DLD1 (cell line): ENCODE measurements at regions not wholly inside any gene's neighbourhood (a gene's known extent, or its start where the extent isn't known, plus 50 kb on each side); places are given as distances from the start of the nearest gene placed in this dataset.

Experiments used
- in situ Hi-C: cut with HindIII; loops from 2 replicates; pipeline ENCODE4 v1.10.0; 2017; ENCODE audit warnings: low sequenced_read_pairs

DNA sequence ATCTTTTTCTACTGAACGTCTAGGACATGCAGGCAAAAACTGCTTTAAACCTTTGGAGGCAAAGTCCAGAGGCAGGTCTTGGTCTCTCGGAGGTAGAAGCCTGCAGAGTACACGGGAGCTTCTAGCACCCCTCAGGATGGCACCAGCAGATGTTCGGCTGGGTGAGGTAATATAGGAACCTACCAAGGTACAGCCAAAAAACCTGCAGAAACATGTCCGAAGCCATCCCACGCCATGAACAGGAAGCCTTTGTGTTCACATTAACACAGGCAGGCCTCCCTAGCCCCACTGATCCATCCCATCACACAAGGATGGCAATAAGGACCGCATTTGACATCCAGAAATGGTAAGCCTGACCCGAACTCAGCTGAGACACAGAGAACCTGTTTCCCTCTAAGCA lies 157.9 kb upstream of the HES1 start:
- in situ Hi-C loops, result no loop called here

DNA sequence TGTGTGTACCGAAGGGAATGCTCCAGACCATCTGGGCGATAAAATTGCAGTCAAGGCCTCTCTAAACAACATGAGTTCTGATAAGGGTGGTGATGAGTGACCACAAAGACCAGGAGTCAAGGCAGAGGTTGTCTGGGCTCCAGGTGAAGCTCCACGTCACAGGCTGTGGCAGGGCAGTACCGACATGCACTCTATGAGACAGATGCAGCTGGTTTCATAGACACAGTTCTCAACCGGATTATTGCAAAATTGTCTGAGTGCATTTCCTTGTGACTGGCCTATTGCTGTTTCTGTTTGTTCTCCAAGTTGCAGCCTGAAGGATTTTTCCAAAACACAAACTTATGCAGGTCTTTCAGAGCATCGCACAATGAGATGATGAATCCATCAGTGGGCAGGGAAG lies 157.5 kb upstream of the HES1 start:
- in situ Hi-C loops, result no loop called here

DNA sequence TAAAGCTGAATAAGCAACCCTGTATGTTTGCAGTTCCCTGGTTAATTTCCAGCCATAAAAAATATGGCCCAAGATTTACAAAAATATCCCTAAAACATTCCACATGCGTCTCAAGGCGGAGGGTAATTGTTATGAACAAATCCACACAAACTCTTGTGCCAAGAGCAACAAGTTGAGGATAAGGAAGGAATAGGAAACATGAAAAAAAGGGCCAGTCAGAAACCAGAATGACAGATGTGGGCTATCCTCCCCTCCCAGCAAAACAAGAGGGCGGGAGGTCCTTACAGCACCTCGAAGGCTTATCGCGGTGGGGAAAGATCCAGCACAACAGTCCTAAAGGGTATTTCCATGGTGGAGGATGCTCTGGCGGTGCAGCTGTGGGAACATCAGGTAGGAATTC lies 155.6 kb upstream of the HES1 start:
- in situ Hi-C loops, result no loop called here

DNA sequence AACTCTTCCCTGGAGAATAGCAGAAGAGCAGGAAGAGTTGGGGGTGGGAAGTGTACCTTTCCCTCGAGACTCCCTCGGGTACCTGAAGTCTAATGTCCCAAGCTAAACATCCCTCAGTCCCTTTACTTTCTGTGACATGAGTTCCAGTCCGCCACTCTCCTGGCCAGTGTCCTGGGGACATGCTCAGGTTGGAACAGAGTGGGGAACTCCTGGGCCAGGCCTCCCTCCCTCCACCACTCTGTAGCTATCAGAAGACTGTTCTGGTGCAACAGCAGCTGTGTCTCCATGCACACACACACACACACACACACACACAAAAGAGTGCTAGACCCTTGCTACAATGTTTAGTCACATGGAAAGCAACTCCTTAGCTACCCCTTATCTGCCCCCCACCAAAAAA lies 155.0 kb upstream of the HES1 start:
- in situ Hi-C loops, result no loop called here

DNA sequence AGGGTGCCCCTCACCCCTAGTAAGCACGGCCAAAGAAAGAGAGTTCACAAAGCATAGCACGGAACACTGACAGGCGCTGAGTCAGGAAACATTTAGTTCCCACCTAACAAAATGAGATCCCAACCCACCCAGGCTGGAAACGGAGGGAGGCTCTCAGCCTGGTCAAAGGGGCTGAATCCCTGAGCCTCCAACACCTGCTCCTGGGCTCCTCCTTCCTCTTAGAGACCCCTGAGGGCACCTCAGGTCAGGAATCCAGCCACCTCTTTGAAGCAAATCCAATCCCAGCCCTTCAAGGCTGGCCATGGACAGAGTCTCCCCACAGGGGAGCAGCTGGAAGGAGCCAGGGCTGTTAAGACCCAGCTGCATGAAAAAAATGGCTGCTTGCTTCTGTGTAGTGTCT lies 154.4 kb upstream of the HES1 start:
- in situ Hi-C loops, result no loop called here

DNA sequence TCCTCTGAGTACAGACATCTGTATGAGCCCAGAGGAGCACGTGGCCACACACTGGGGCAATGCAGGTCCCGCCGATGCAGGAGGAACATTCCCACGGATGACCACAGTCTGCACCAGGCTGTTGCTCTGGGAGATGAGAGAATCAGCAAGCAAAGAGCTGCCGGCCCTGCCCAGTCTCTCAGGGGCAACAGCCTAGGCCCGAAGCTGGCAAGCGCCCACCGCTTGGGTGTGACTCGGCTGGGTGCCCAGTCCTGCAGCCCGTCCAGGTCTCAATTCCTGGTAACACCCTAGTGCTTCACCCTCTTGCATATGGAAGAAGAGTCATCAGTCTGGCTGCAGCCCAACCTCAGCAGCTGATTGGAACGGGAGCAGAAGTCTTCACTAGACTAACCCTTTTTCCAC lies 153.7 kb upstream of the HES1 start:
- in situ Hi-C loops, result no loop called here

DNA sequence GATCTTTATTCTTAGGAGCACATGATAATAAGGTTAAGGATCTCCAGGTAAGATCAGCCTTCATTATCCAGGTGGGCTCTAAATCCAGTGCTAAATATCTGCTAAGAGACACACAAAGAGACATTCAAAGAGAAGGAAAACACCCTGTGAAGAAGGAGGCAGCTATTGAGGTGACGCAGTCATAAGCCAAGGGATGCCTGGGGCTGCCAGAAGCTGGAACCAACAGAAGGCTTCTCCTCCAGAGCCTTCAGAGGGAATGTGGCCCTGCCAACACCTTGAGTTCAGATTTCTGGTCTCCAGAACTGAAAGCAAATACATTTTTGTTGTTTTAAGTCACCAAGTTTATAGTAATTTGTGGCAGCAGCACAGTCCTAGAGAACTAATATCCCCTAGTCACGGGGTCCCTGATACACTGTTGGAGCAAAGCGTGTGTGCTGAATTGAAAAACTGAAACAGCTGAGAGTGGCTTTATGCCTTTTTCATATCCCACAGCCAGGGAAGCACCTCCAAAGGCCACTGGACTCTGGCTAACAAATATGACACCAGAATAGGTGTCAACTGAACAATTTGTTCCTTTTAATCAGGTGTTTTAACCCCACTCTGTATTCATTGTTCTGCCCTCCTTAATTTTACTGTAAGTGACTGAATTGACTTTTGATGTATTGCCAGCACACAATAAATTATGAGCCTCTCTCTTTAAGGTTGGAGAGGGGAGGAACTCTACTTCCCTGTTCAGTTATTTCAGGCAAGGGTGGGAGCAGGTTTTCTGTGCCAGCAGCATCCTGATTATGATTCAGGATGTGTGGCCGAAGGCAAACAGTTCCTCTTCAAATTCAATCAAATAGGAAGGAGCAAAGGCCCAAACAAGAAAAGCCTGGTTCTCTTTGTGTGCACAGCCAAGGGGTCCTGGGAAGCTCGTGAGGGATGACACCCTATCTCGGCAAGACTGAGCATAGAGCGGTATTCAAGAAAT lies 151.8 kb upstream of the HES1 start:
- in situ Hi-C loops, result no loop called here

DNA sequence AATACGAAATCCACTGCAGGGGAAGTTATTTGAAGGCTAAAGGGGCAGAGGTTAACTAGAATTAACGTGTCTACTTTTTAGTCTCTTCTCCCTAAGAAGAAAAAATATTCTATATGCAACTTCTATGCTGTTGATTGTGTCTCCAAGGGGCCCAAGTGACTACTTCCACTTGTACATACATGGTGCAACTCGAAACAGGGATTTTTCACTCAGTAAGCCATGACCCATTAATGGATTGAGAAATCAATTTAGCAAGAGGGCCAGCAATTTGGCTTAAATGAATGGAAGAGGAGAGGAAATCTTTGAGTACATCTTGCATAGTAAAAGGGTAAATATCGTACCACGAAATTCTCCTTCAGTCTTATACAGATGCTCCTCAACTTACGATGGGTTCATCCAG lies 151.1 kb upstream of the HES1 start:
- in situ Hi-C loops, result no loop called here

DNA sequence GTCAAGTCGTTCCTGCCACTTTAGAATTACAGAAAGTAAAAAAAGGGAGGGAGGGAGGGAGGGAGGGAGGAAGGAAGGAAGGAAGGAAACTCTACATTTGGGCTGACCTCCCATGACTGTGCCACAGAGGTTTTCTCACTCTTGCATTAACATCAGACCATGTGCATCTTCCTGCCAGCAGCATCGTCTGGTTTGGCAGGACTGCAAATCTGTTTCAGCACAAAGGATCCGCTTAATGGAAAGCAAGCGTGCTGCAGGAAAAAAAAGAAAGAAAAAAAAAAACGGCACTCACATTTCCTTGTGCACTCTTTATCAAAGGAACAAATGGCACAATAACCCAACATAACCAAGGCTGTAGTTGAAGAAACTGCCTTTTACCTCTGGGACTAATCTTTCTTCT lies 148.8 kb upstream of the HES1 start:
- in situ Hi-C loops, result no loop called here

DNA sequence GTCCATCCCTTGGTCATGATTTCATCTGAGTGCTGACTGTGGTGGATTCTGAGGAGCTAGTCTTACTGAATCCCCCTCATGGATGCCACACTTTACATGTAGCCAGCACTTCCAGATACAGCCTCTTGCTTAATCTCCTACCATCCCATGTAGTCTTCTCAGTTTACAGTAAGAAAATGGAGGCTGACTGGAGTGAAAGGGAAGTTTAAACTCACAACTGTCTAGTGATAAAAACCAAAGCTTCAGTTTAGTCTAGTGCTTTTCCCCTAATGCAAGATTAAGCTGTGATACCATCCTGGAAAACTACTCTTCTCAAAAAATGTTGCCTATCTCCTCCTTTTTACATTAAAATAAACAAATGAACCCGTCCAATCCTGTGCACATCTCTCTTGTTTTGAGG lies 146.8 kb upstream of the HES1 start:
- in situ Hi-C loops, result no loop called here

DNA sequence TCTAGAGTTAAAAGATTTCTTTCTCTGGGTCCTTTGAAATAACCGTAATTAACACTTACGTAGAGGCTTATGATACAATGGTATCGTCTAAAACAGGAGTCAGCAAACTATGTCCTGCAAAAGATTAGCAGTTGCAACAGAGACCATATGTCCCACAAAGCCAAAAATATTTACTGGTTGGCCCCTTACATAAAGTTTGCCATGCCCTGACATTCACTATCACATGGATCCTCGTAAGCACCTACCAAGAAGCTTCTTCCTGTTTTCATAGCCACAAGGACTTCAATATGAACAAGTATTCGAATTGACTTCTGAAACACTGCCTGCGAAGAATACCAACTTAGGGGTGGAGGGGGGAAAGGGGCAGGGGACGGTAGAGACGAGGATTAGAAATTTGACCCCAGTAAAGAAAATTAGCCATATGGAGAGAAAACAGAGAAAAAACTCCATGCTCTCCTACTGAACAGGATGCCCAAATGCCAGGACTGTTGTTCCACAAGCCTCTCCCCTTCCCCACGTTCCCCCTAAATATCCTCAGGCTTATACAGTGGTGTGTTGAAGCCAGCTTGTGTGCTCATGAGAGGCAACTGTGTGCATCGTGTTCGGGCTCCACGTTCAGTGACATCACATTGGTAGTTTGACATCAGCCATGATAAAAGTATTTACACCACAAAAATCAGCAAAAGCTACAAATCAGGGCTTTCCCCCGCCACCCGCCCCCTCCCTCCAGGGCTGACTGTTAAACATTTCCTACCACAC lies 144.1 kb upstream of the HES1 start:
- in situ Hi-C loops, result no loop called here

DNA sequence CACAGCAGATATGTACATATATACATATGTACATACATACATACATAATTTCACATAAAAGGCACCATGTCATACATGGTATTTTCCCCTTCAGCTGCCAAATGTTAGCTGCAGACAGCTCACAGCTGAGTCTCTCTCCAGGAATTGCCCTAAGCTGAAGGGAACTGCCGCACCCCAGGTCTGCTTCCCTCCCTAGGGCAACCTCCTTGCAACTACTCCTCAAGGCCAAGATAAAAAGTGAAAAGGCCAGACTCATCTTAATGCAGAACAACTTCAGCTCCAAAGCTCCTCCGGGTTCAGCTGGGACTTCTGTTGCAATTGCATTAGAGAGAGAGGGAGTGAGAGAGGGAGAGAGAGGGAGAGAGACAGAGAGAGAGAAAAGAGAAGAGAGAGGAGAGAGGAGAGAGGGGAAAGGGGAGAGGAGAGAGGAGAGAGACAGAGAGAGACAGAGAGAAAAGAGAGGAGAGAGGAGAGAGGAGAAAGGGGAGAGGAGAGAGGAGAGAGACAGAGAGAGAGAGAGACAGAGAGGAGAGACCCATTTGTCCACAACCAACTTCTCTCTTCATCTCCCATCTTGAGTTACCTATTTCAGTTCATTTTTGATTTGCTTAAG lies 143.4 kb upstream of the HES1 start:
- in situ Hi-C loops, result no loop called here

DNA sequence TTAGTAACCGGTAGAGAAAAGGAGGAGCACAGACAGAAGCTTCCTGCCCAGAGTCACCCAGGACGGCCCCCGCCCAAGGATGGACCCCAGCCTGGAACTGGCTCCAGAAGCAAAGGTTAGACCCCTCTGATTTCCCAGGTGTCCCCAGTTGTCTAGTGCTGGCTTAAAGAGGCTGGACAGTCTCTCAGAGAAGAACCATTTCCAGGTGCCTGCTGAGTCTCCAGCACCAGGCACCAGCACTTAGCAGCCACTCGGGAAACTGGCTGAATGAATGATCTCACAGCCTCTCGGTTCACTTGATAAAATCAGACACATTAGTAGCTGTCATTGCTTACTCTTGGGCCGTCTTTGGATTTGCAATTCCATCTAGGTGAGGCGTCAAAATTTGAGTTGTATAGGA lies 139.7 kb upstream of the HES1 start:
- in situ Hi-C loops, result no loop called here

DNA sequence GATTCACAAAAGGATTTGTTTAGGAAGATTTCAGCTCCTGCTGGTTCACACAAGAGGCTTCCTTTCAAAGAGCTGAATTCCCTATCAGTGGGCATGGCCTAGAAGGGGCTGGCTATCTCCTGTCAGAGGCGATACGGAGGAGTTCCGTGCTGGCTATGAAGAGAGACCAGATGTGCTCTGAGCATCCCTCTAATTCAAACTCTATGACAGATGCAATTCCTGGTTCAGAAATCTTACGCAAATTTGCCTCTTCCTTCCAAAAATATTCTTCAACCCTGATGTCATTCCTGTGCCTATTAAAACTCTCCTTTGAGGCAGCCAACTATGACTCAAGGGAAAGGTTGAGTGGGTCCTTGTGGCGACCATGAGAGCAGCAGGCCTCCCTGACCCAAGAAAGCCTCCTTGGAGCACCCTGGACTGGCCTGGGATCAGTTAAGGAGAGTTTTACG lies 139.3 kb upstream of the HES1 start:
- in situ Hi-C loops, result no loop called here

DNA sequence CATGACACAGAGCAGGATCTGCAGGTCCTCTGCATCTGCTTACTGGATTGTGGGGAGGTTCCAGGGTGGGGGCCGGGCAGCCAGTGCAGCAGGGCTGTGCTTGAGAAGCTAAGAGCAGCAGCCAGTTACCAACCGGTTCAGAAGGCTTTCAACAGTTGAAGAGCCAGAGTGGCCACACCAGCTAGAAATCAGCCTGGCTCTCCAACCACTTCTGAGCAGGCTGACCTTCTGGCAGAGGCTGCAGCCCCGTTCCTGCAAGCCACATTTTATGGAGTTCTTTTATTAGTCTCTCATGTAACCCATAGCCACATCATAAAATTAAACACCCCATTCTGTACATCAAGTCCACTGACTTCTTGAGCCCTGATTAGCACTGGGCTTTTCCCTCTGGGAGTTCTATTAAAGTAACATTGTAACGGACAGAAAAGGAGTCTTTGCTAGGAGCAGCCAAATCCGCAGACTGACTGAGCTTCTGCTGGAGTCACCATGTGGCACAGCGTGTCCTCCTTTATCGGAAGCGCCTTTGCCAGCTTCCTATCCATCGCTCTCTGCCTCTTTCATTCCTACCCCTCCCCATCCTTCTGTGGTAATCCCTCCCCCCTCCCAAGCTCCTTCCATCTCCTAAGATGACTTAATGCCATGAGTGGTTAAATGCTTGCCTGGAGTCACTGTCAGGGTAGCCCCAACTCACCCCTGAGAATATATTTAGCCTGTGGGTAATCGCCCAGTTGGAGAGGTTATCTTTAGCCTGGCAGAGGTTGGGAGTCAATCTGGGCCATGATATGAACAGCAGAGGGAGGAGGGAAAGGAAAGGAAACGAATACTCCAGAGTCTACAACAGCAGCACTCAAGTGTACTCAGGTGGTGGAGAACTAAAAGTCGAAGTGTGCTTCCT lies 138.5 kb upstream of the HES1 start:
- in situ Hi-C loops, result no loop called here

DNA sequence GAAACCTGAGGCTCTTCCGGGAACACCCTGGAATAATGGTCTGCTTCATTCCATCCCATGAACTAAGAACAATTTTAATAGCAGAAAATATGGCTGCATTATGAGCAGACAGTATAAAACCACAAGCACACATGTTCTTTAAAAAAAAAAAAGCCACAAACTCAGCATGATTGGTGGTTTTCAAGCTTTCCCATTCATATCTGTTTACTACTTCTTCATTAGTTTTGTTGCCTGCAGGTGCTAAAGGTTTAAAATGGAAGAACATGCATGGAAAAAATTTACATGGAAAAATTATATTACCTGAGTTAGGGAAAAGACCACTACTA lies 137.9 kb upstream of the HES1 start:
- in situ Hi-C loops, result no loop called here

DNA sequence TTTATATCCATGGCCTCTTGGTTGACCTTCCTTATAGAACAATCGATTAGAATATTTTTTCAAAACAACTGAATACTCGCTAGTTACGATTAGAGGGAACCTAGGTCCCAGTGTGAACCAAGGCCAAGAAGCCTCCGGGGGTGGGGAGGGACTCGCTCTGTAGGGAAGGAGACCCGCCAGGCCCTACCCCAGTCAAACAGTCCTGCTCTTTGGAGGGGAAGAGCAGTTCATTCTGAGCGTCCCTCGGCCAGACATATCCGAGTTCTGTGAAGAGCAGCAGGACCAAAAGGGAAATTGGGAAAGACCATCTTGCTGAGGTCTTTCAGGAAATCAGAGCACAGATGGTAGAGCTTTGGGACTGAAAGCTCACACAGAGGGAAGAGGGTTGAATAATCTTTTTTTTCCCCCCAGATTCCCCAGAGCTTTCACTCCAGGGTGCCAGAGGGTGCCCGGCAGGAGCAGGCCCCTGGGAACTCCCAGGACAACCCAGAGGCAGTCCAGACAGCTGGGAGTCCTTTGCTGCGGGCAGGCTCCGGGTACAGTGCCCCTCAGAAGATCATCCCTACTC lies 137.2 kb upstream of the HES1 start:
- in situ Hi-C loops, result no loop called here

DNA sequence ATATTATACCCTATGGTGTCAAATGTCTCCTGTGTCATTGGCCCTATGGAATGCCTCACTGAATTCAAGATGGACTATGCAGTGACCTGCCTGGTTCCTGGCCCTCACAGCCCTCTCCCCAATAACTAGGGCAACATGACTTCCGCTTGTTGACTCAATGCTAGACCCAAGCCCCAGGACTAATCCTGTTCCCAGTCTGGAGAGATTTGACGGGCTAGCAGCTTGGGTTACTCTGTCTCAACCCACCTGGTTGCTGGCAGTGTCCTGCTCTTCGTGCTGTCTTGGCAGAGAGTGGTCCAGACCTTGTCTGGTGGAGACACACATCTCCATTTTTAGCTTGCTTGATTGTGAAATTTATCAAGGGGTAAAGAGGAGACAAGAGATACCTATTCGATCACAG lies 135.8 kb upstream of the HES1 start:
- in situ Hi-C loops, result no loop called here

DNA sequence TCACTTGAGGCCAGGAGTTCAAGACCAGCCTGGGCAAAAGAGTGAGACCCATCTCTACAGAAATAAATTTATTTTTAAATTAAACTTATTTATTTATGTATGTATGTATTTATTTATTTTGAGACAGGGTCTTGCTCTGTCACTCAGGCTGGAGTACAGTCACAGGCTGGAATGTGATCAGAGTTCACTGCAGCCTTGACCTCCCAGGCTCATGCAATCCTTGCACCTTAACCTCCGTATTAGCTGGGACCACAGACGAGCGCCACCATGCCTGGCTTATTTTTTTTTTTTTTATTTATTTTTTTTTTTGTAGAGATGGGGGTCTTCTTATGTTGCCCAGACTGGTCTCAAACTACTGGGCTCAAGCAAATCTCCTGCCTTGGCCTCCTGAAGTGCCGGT lies 135.2 kb upstream of the HES1 start:
- in situ Hi-C loops, result no loop called here

DNA sequence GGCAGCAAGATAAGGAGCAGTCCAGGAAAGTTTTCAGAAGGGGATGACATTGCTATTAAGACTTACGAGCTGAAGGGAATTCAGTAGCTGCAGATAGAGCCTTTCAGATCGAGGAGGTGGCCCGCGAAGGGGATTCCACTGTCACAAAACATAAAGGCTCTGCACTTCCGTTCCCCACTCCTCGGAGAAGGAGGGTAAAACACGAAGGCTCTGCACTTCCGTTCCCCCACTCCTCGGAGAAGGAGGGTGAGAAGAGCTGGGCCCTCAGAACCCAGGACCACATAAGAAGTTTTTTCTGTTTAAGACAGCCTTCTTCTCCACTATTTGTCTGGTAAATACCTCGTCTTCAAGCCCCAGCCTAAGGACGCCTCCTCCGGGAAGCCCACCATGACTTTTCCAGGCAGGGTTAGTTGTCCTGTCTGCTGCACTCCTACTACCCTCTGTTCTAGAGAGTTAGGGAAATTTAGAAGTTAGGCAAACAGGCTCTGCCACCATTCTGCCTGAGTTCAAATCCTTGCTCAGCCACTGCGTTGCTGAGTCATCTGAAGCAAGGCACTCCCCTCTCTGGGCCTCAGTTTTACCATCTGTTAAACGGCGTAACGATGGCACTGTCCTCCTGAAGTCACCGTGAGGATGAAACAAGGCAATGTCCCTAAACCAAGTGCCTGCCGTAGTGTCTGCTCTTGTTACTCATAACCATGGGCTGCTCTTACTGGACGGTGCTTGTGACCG lies 134.1 kb upstream of the HES1 start:
- in situ Hi-C loops, result no loop called here
